ENCODE measurements at regions not wholly inside any gene's neighbourhood (a gene's known extent, or its start where the extent isn't known, plus 50 kb on each side); places are given as distances from the start of the nearest gene placed in this dataset.

- ChIA-PET POLR2A (no interaction called here), CTCF (interaction anchor here (0.7 kb wide), 1 partner anchor 24 kb away, joined by 3 read pairs; no protein-coding TSS in a partner anchor)
- no peak for TF ChIP-seq ZNF148 (tag by site-specific recombination; IDR thresholded peaks at IDR 0.05; ENCODE audit: borderline replicate concordance)
- Histone ChIP-seq H3K9me3 (ENCODE audit: control insufficient read depth, insufficient read depth, low read depth, low read length) (no peaks in the 10 kb centered on the region), H3K27ac (ENCODE audit: extremely low read depth, low read depth, low read length) (no peak overlapping the region), H3K4me3 (ENCODE audit: low read depth, low read length) (no peak overlapping the region), H3K36me3 (ENCODE audit: control insufficient read depth in 2 of 2, insufficient read depth in 1 of 2, low read length in 2 of 2) (no peaks in the 10 kb centered on the region), H3K4me1 (ENCODE audit: control insufficient read depth, insufficient read depth, low read length) (no peaks in the 10 kb centered on the region)
These were observed 407.4 kb downstream of the ENC1 start for GRCh38 chr5:74233091-74233490.

- no peak overlapping the region for H3K27ac ChIP-seq (ENCODE audit: extremely low read depth, low read depth, low read length)
These were observed 408.3 kb downstream of the ENC1 start for GRCh38 chr5:74232276-74232675.

GRCh38 chr5:74231697-74232096 lies 408.8 kb downstream of the ENC1 start:
- Histone ChIP-seq H3K4me3 (ENCODE audit: low read depth, low read length) (no peak overlapping the region), H3K36me3 (ENCODE audit: control insufficient read depth in 2 of 2, insufficient read depth in 1 of 2, low read length in 2 of 2) (no peaks in the 10 kb centered on the region), H3K4me1 (ENCODE audit: control insufficient read depth, insufficient read depth, low read length) (no peaks in the 10 kb centered on the region), H3K27ac (ENCODE audit: extremely low read depth, low read depth, low read length) (no peak overlapping the region), H3K9me3 (ENCODE audit: control insufficient read depth, insufficient read depth, low read depth, low read length) (no peaks in the 10 kb centered on the region)
- CTCF ChIA-PET = interaction anchor here (0.9 kb wide), 1 partner anchor 175 kb away, joined by 3 read pairs; no protein-coding TSS in a partner anchor
- POLR2A ChIA-PET = no interaction called here
- TF ChIP-seq ZIC2 (tag by site-specific recombination; IDR thresholded peaks at IDR 0.05) = 0 out of 2 replicates have a peak, but pooled peaks have one; percentile 11
- TF ChIP-seq GLIS1 (tag by site-specific recombination; IDR thresholded peaks at IDR 0.05) = peak; percentile 21; the same call in 1 of the 2 replicates
- TF ChIP-seq ZNF645 (tag by site-specific recombination; IDR thresholded peaks at IDR 0.05) = no peak

More at GRCh38 chr5:74232276-74232675, 408.3 kb downstream of the ENC1 start:
- ChIA-PET CTCF (interaction anchor here (0.7 to 0.9 kb wide), 2 partner anchors 25 to 176 kb away, joined by 3 read pairs; no protein-coding TSS in a partner anchor), POLR2A (no interaction called here)
- Histone ChIP-seq H3K36me3 (ENCODE audit: control insufficient read depth in 2 of 2, insufficient read depth in 1 of 2, low read length in 2 of 2) (no peaks in the 10 kb centered on the region), H3K4me3 (ENCODE audit: low read depth, low read length) (no peak overlapping the region), H3K9me3 (ENCODE audit: control insufficient read depth, insufficient read depth, low read depth, low read length) (no peaks in the 10 kb centered on the region), H3K4me1 (ENCODE audit: control insufficient read depth, insufficient read depth, low read length) (no peaks in the 10 kb centered on the region)
- no peak for TF ChIP-seq ZNF621 (tag by site-specific recombination; IDR thresholded peaks at IDR 0.05)
- TF ChIP-seq KLF1 (tag by site-specific recombination; IDR thresholded peaks at IDR 0.05) = no peak
- no peak for TF ChIP-seq ZXDB (tag by site-specific recombination; IDR thresholded peaks at IDR 0.05)
- TF ChIP-seq PRDM1 (tag by site-specific recombination; IDR thresholded peaks at IDR 0.05) = no peak
- TF ChIP-seq ZNF843 (tag by site-specific recombination; IDR thresholded peaks at IDR 0.05) = no peak
- TF ChIP-seq ZNF830 (tag by site-specific recombination; IDR thresholded peaks at IDR 0.05; ENCODE audit: low read depth) = no peak
- no peak for TF ChIP-seq ZBTB17 (tag by site-specific recombination; IDR thresholded peaks at IDR 0.05)
- TF ChIP-seq GLIS1 (tag by site-specific recombination; IDR thresholded peaks at IDR 0.05) = no peak
- TF ChIP-seq ZNF707 (tag by site-specific recombination; IDR thresholded peaks at IDR 0.05) = no peak
- TF ChIP-seq ZNF776 (tag by site-specific recombination; IDR thresholded peaks at IDR 0.05; ENCODE audit: borderline replicate concordance) = no peak
- no peak for TF ChIP-seq BCL11B (tag by site-specific recombination; IDR thresholded peaks at IDR 0.05; ENCODE audit: low read depth)
- TF ChIP-seq ZNF549 (tag by site-specific recombination; IDR thresholded peaks at IDR 0.05) = no peak

Data from HEK293 (cell line).